Glutamatergic neuron (in vitro differentiated cells): ENCODE measurements at regions not wholly inside any gene's neighbourhood (a gene's known extent, or its start where the extent isn't known, plus 50 kb on each side); places are given as distances from the start of the nearest gene placed in this dataset.

ENCODE experiments used
- DNase-seq: peaks from one replicate; pipeline ENCODE4 v3.0.0; 2022
- H3K27ac Mint-ChIP-seq: one replicate; pipeline ENCODE4 v1.8.0; 2020; ENCODE audit warnings: mild to moderate bottlenecking, mixed read lengths, inconsistent platforms; ENCODE audit not compliant: unreplicated experiment
- H3K27me3 Mint-ChIP-seq: one replicate; pipeline ENCODE4 v1.8.0; 2020; ENCODE audit warnings: mild to moderate bottlenecking, moderate library complexity, mixed read lengths, inconsistent platforms; ENCODE audit not compliant: unreplicated experiment
- H3K36me3 Mint-ChIP-seq: one replicate; pipeline ENCODE4 v1.8.0; 2020; ENCODE audit warnings: mild to moderate bottlenecking, mixed read lengths, inconsistent platforms; ENCODE audit not compliant: unreplicated experiment
- H3K4me1 Mint-ChIP-seq: one replicate; pipeline ENCODE4 v1.8.0; 2020; ENCODE audit warnings: mild to moderate bottlenecking, low read depth, mixed read lengths, inconsistent platforms; ENCODE audit not compliant: unreplicated experiment
- H3K4me3 Mint-ChIP-seq: one replicate; pipeline ENCODE4 v1.8.0; 2020; ENCODE audit warnings: mild to moderate bottlenecking, mixed read lengths, inconsistent platforms; ENCODE audit not compliant: unreplicated experiment
- H3K9me3 Mint-ChIP-seq: one replicate; pipeline ENCODE4 v1.8.0; 2020; ENCODE audit warnings: mild to moderate bottlenecking, moderate library complexity, mixed read lengths, inconsistent platforms; ENCODE audit not compliant: unreplicated experiment
- CTCF ChIP-seq: fragments of 200-600 bp; sonication (generic); IDR thresholded peaks from one replicate; pipeline ENCODE4 v1.5.0; 2021; ENCODE audit not compliant: partially characterized antibody, unreplicated experiment

- H3K4me1 Mint-ChIP-seq, result no peaks in the 10 kb centered on the region
- H3K4me3 Mint-ChIP-seq, result no peak overlapping the region
- no peak for DNase-seq
- no peak for TF ChIP-seq CTCF
- H3K27ac Mint-ChIP-seq, result peak overlapping the region; percentile 52
- H3K9me3 Mint-ChIP-seq, result peaks cover 9% of the 10 kb centered on the region
- peaks cover 10% of the 10 kb centered on the region for H3K36me3 Mint-ChIP-seq
- H3K27me3 Mint-ChIP-seq, result no peaks in the 10 kb centered on the region
Measured at GRCh38 chr14:103195828-103196615, 72.8 kb downstream of the TNFAIP2 start.

- Mint-ChIP-seq H3K4me3 (peak overlapping the region; percentile 42), H3K27me3 (no peaks in the 10 kb centered on the region), H3K36me3 (peaks cover 13% of the 10 kb centered on the region), H3K9me3 (peaks cover 9% of the 10 kb centered on the region), H3K27ac (peak overlapping the region; percentile 52), H3K4me1 (no peaks in the 10 kb centered on the region)
- TF ChIP-seq CTCF, result no peak
- DNase-seq, result no peak
Measured at GRCh38 chr14:103196716-103197115, 73.5 kb downstream of the TNFAIP2 start.

- H3K9me3 Mint-ChIP-seq, result peaks cover 9% of the 10 kb centered on the region
- no peaks in the 10 kb centered on the region for H3K27me3 Mint-ChIP-seq
- H3K36me3 Mint-ChIP-seq, result peaks cover 13% of the 10 kb centered on the region
- TF ChIP-seq CTCF, result no peak
- no peak overlapping the region for H3K27ac Mint-ChIP-seq
- DNase-seq, result no peak
- no peaks in the 10 kb centered on the region for H3K4me1 Mint-ChIP-seq
- no peak overlapping the region for H3K4me3 Mint-ChIP-seq
Measured at GRCh38 chr14:103198131-103199105, 75.2 kb downstream of the TNFAIP2 start.

GRCh38 chr14:103199124-103199523 is 75.9 kb downstream of the TNFAIP2 start:
- no peak for TF ChIP-seq CTCF
- no peak overlapping the region for H3K4me3 Mint-ChIP-seq
- H3K27ac Mint-ChIP-seq, result no peak overlapping the region
- no peaks in the 10 kb centered on the region for H3K27me3 Mint-ChIP-seq
- H3K36me3 Mint-ChIP-seq, result peaks cover 19% of the 10 kb centered on the region
- H3K4me1 Mint-ChIP-seq, result no peaks in the 10 kb centered on the region
- no peak for DNase-seq
- peaks cover 12% of the 10 kb centered on the region for H3K9me3 Mint-ChIP-seq
